HG02610 (cell line): ENCODE measurements at regions not wholly inside any gene's neighbourhood (a gene's known extent, or its start where the extent isn't known, plus 50 kb on each side); places are given as distances from the start of the nearest gene placed in this dataset.

ENCODE experiments used
- ATAC-seq: cut with Tn5 transposase; IDR thresholded peaks from one replicate; pipeline ENCODE4 v1.9.1; 2021; ENCODE audit warnings: mild to moderate bottlenecking, moderate library complexity; ENCODE audit not compliant: unreplicated experiment

DNA sequence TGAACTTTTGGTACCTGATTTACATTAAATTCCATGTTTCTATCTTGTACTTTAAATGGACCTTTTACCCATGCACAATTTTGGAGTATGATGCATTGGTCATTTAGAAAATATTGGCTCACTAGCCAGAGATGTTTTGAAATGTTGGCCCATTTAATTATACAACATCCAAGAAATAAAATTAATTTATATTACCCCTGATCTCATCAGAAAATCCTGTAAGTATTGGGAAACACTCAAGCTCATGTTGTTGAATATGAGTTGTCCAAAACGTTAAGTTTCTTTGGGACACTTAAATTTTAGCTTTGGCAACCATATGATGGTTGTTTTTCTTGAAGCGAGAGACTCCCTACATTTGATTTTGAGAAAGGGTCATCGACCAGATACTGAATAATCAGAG is 492.7 kb downstream of the RPS24 start:
- ATAC-seq, result no peak

DNA sequence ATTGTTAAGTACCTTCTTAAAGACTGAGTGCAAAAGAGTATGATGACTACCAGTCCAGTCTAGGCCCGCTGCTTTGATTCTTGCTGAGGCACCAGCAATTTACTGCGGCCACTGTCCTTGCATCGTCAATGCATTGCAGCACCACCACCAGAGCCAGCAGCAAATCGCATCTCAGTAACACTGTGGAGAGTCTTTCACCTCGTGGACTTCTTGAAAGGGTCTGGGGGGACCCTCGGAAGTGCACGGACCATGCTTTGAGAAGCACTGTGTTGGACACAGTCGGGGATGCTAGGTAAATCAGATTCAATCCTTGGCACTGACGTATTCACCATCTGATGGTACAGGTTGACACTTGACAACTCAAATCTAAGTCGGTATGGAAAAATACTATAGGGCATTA is 493.6 kb downstream of the RPS24 start:
- no peak for ATAC-seq

DNA sequence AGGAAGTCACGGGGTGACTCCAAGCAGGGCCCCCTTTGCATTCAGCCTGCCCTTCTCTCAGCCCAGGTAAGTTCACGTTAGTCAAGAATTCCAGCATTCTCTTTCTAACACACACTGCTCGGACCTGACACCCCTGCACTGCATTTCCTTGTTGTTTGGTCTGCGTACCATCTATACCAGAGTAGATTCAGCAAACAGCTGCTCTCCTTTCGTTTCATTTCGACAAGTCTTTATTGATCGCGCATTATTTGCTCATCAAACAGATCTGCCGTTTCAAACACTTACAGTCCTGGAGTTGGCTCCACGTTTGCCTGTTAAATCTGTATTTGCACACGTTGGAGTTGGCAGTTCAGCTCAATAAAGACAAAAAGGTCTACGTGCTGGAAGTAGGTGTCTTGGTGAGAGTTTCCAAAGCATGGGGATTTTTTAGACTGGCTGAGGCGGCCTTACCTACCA is 495.1 kb downstream of the RPS24 start:
- ATAC-seq, result no peak

DNA sequence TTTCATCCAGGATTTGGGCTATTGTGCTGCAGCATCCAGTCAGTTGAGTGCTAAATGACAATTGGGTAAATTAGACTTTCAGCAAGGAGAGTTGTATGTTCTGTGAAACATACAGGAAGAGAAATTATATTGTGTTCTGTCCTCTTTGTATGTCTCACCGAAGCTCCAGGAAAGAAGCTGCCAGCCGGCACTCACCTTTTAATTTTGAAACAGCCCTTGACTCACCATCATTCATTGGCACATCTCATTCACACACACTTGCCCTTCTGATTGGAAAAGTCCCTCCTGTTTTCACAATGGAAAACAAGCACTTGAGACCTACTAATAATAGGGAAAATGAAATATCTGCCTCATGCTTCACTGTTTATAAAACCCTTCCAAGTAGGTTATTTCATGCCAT is 495.6 kb downstream of the RPS24 start:
- no peak for ATAC-seq

DNA sequence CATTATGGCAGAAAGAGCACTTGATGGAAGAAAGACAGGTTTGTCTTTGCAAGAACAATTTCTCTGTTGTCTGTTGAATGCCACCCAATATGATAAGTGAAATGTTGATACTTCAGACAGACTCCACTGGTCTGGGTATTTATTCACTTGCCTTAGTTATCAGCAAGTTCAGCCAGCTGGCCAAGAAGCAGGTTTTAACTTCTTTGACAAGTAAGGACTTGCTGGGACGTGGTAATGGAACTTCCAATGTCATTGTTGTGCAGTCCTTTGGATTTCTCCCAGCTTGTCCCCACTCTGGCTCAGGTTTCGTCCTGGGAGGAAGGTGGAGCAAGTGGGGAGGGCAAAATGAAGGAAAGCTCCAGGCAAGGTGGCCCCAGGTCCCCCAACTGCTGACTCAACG is 497.4 kb downstream of the RPS24 start:
- ATAC-seq, result no peak

DNA sequence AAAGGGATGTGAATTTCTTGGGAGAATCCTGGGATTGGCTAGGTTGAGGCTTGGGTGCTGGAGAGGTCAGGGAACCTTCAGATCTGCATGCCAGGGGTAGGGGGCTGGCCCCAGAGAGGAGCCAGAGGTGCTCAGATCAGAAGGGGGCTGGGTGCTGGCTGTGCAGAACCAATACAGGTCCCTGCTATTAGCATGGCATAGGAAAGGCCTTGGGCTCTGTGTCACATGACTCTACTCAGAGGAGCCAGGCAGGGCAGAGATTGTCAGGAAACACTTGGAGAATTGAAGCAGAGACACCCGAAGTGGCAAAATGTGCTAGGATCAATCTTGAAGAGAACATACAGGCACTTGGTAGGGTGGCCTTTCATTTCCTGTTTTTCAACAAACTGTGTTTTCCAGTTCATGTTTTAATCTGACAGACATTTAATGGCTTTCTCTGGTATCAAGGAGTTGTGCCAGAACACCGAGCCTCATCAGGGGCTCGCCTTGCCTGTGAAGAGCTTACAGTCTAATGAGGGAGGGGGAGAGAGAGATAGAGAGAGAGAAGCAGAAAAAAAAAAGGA is 498.9 kb downstream of the RPS24 start:
- no peak for ATAC-seq

DNA sequence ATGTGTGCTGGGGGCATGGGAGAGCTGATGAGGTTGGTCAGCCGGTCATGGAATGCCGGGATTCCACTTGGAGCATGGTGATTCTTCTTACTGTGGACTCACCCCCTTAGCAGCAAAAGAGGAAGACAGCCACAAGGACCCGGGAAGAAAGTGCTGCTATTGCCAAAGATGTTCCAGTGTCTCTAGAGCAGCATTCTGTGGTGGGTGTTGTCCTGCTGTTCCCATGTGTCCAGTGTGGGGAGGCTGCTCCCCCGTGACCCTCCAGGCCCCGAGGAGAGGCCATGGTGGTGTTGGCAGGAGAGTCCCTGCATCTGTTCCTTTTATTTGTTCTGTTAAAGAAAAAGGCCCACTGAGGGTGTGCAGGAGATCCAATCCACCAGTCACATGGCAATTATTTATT is 499.4 kb downstream of the RPS24 start:
- ATAC-seq, result no peak

DNA sequence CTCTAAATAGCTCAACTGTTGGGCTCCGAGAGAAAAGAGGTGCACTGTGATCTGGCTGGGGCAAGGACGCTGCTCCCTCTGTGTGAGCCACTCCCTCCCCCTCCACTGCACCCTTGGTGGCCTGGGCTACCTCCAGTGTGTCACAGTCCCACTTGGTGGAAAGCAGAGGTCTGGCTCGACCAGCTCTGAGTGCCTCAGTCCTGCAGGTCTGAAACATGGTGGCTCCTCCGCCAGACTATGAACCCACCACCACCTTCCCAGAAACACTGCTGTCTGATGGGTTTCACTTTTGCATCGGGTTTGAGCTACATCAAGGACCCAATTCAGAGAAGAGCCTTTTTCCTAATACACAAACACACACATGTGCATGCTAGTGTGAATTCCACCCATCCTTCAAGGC is 500.1 kb downstream of the RPS24 start:
- no peak for ATAC-seq

DNA sequence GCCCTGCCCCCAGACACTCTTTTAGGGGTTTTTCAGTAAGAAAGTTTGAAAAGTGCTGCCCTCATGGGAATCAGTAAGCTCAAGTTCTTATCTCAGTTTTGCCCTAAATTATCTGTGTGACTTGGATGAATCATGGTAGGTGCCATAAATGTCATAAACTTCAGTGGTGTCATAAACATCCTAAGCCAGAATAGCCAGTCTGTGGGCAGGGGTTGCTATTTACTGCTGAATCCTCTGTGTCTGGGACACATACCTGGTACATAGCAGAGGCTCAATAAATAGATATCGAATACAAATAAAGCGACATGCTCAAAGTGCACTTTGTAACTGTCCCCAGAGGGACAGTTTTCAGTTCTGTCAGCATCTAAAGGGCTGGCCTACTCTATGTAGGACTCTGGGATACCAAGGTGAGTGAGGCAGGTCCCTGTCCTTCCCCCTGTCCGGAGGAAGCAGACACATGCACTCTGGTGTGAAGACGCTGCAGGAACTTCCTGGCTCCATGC is 502.1 kb downstream of the RPS24 start:
- no peak for ATAC-seq

DNA sequence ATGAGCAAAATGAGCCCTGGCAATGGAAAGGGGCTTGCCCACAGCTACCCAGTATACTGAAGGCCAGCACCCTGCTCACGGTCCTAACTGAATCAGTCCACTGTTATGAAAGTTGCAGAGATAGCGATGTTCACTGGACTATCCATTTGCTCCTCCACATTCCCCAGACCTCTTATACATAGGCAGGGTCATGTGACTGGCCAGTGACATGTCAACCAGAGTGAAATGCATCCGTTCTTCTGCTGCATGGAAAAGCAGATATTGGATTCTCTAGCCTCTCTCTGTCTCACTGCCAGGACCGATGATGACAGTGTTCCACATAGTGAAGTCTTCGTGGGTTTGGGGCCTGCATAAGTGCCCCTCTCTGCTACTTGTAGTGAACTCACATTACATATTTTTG is 503.4 kb downstream of the RPS24 start:
- ATAC-seq, result no peak

DNA sequence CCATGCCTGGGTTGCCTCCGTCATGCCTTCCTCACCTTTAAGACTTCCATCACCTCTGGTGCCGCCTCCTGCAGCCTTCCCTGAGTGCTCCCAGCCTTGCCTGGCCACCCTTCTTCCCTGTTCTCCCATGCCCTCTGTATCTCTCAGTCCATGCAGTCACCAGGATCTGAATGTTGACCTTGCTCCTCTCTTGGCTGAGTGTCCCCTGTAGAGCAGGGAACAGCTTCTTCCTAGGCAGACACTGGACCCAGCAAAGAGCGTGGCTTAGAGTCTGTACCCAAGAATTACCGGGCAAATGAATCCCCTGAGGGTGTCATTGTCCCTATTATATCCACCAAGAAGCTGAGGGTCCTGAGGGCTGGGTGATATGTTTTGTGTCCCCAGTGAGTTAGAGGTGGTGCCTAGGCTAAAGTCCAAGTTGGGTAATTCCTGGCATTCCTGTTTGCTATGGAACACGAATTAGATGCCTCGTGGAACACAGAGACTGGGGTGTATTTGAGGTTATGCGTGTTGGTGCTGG is 505.6 kb downstream of the RPS24 start:
- ATAC-seq, result no peak

DNA sequence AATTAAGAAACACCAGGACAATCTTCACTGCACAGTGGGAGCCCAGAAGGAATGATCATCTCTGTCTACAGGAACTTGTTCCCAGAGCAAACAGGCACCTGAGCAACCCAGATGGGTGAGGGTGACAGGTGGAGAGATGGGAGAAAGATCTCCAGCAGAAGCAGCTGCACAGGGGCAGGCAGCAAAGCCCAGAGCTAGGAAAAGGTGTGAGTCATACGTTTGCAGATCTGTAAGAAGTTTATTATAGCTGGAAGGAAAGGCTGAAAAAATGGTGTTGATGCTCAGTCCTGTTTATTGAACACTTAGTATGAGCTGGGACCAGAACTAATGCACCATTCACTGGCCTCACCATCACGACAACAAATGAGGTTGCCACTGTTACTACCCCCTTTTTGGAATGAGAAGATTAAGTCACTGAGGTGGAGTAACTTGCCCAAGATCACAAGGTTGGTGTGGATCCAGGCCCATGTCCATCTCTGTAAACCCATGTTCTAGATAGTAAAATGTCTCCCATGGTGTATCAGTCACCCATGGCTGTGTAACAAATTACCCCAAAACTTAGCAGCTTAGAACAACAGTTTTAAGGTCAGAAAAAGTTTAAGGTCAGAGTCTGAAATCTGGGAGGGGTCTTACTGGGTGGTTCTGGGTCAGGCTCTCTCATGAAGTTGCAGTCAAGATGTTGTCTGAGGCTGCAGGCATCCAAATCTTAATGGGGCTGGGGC is 506.9 kb downstream of the RPS24 start:
- no peak for ATAC-seq

DNA sequence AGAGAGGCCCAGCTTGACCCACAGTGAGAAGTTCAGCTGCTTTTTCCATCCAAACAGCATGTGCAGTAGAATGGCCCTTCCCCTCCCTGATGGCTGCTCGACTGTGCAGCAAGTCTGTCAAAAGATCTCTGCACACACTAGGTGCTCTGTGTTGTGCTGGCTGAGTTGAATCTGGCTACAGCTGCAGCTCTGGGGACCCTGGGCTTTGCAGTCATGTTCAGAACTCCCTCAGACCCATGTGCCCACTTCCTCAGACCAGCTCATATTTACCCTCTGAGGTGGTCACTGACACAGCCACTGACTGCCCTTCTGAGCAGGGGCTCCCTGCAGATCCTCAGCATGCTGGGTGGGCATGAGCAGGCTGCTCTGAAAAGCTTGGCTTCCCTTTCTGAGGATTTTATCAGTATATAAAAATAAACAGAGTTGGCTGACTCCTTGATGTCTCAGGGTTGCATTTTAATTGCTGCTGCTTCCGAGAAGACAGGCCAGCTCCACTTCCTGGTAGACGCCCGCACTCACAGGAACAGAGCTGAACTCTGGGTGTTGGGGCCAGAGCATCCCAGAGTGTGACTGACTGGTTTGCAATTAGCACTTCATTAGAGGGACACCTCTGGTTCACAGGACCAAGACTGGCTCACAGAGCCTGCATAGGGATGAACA is 507.9 kb downstream of the RPS24 start:
- ATAC-seq, result no peak

DNA sequence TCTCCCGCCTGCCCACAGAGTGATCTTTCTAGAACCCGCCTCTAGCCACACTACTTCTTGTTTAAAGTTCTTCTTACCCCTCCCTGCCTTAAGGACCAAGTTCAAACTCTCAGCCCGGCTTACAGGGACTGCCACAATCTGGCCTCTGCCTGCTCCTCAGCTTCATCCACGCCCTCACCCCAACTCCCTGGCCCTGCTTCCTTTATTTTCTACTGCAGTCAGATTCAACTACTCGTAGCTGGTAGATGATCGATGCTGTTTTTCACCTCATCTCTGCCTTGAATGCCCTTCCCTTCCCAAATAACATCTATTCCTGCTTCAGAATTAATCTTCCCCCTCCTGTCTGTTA is 508.5 kb downstream of the RPS24 start:
- ATAC-seq, result no peak

DNA sequence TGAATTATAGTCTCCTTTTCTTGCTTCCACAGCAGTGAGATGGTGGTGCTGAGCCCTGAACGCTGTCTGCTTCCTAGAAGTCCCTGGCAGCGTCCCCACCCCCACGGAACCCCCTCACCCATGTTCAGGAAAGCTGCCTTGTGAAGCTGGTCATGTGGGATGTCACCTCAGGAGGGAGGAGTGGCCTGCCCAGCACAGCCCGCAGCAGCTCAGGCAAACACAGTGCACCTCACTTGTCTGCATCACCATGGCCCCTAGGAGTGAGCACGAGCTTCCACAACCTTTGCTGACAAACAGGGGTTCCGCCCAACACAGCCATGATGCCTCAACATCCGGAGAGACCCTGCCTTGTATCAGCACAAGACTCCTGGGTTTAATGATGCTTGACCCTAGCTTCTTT is 508.9 kb downstream of the RPS24 start:
- no peak for ATAC-seq

DNA sequence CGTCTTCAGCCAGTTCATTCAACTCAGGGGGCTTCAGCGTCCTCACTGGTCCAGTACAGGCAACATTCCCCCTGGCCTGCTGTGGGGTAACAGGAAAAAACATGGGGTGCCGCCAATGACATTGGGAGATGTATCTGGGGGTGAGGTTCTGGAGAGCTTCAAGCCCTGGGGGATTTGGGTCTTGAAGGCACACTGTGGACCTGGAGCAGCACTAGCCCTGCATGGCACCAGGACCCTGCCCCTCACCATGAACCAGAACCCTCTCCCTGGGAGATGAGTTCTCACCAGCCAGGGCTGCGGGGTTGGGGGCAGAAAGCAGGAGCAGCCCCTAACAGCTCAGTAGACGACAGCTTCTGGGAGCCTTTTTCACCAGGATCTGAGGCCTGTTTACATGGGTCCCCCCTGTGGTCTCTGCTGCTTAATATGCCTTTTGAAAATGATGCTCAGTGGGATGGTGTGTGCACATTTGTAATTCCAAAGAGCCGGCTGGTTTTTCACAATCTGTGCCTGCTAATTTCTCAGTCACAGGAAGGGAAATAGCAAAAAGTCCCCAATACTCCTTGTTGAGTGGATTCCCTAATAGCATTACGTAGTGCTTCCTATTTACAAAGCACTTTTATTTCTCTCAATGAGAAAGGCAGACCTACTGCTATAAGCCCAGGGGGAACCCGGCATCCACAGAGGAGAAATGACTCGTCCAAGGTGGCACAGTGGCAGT is 509.5 kb downstream of the RPS24 start:
- no peak for ATAC-seq

DNA sequence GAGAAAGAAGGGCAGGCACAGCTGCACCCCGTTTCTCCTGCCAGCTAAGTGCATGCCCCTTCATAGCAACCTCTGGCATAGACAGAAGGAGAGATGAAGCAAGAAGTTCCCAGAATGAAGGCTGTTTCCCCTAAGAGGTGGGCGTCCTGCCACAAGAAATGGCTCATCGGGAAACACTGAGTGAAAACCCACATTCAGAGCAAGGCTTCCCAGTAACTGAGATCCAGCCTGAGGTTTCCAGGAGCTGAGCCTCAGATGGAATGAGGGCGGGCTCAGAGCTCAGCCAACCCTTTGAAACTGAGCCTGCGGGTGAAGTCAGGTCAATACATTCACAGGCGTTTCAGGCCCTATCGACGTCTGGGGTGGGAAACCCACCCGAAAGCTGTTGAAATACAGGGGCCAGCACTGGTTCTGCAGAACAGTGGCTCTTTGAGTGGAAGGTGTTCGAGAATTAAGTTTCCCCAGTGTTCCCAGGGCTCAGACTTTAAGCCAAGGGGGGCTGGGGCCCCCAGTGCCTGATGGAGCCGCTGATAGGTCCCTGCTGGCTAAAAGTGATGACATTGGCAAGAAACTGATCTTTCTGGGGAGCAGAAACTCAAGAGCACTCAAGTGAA is 510.2 kb downstream of the RPS24 start:
- no peak for ATAC-seq

DNA sequence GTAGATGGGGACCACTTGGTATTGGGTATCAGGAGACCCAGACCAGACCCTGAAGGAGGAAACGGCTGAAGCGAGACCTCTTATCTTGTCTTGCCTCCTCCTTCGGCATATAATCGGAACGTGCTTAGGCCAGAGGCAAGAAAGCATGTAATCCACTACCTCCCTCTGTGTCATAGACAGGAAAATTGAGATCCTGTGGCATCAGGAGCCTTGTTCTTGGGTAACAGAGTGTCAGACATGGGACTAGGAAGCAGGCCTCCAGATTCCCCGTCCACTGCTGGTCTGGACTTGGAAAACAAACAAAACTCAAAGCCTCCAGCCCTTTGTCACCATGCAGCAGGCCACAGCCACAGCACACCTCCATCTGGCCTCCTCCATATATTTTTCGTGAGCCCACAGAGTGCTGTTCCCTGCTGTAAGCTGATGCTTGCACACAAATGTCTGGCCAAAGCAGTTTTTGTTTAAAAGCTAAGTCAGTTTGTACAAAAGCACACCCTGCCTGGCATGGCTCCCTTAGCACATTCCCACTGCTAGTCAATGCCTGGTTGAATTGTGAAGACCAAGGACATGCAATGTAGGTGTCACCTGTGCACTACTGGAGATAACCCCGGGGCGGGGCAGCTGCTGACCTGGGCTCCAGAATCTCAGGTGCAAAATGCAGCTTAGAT is 510.9 kb downstream of the RPS24 start:
- no peak for ATAC-seq

DNA sequence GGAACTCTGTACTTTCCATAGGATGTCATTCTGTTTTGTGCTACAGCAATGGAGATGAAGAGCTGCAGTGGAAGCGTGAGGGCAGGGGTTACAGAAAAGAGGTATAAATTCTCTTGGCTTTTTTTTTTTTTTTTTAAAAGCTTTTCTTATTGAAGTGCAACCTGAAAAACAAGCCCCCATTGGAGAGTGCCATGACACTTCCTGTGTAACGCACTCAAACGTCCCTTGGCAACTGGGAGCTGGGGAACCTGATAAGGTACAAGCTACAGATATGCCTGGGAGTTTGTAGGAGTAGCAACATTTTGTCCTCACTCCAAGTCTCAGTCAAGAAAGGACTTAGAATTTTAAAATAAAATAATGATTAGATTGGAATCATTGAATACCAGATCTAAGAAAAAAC is 512.1 kb downstream of the RPS24 start:
- no peak for ATAC-seq

DNA sequence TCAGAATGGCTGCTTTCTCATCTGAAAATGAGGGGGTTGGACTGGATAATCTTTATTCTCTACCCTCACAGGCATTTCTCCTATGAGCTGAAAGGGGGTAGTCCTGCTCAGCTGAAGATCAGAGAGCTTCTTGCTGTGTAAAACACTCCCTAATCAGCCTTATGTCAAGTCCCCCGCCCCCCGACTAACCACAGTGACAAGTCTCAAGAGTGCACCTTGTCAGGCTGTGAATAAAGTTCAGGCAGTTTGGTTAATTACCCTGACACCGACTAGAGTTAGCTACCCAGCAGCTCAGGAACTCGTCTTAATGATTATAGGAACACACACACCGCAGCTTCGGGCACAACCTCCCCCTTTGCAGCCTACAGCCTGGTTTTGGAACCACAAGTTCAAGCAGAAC is 513.7 kb downstream of the RPS24 start:
- no peak for ATAC-seq

DNA sequence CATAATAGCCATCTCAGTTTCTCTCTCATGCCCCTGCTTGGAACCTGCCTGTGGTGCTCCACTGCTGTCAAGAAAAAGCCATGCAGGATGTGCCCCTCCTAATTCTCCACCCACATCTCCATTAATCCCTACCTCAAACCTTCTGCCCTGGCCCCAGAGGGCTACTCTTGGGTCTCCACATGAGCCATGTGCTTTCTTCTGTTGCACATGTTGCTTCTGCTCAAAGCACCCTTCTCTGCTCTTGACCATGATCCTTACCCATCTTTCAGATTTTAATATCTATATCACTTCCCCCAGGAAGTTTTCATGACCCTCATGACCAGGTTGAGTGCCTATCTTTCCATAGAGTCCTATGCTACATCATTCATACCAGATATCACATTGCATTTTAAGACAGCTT is 514.2 kb downstream of the RPS24 start:
- no peak for ATAC-seq
